GM19438 (cell line): ENCODE measurements at regions not wholly inside any gene's neighbourhood (a gene's known extent, or its start where the extent isn't known, plus 50 kb on each side); places are given as distances from the start of the nearest gene placed in this dataset.

ENCODE experiments used
- ATAC-seq: cut with Tn5 transposase; IDR thresholded peaks from one replicate; pipeline ENCODE4 v1.9.1; 2021; ENCODE audit warnings: low read depth; ENCODE audit not compliant: unreplicated experiment

DNA sequence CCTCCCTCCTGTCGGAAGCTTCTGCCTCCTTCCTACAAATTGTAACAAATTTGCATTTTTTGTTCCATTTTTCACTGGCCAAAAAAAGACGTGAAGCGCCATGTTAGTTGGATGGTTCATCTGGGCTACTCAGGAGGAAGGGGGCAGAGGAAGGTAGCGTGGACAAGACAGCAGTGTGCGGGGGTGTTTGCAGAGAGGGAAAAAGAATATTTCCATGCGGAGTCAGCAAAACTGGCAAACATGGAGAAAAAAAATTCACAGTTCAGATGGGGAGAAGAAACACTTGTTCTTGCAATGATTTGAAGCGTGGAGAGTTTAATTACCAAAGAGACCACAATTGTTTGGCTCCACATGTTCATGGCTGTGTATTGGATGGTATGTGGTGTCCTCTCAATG is 138.8 kb upstream of the ERCC4 start:
- no peak for ATAC-seq

- no peak for ATAC-seq
These were observed 138.2 kb upstream of the ERCC4 start for GRCh38 chr16:13781575-13782338.

DNA sequence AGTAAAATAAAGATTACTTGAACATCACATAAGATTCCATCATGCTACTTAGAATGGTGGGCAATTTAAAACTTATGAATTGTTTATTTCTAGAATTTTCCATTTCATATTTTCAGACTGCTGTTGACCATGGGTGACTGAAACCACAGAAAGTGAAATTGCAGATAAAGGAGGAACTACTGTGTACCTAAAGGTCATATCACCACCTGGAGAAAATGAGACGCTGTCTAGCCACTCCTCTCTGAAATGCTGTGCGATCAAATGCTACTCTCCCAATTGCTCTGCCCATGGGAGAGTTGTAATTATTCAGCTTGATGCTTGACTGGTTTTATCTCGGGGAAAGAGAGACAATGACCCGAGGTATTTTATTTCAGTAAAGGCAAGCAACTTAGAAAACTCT is 128.9 kb upstream of the ERCC4 start:
- ATAC-seq: no peak

DNA sequence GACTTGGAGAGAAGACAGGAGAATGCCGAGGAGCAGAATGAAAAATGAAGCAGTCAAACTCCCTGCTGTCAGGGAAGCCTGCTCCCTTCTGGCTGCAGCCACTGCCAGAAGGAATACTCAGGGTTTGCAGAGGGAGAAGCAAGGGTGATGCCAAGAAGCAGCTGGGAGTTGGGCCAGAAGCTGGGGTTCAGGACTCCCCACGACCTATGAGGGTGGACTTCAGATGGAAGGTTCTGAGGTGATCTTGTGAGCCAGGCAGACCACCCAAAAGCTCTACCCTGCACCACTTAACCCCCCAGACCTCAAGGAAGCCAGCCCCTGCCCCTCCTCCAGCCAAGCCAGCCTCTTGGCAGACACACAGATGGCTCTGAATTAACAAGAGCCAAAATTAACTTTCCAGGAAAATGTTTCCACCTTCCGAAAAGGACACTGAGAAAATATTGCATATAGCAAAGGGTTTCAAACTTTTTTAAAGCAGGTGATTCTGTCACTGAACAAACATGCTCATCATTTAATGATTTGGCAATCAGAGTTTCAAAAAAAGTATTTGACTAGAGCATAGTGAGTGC is 126.0 kb upstream of the ERCC4 start:
- ATAC-seq: no peak

DNA sequence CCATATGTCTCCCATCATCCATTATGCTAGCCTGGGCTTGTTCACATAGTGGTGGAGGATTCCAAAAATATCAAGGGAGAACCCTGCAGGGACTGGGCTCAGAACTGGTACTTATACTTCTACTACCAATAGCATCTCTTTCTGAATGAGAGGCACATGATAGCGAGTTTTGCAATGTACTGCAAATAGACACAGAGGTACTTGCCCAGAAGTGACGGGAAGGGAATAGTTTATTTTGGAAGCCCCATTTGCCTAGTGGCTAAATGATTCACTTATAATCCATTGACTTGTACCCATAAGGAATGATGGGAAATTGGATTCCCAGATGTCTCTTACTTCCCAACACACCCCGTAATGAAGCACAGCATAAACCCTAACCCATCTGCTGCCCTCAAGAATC is 124.8 kb upstream of the ERCC4 start:
- no peak for ATAC-seq

DNA sequence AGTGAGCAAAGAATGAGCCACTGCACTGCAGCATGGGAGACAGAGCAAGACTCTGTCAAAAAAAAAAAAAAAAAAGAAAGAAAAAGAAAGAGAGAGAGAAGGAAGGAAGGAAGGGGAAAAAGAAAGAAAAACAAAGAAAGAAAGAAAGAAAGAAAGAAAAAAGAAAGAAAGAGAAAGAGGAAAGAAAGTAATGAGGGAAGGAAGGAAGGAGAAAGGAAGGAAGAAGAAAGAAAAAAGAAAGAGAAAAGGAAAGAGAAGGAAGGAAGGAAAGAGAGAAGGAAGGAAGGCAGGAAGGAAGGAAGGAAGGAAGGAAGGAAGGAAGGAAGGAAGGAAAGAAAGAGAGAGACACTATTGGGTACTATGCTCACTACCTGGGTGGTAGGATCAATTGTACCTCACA is 122.2 kb upstream of the ERCC4 start:
- ATAC-seq: no peak

DNA sequence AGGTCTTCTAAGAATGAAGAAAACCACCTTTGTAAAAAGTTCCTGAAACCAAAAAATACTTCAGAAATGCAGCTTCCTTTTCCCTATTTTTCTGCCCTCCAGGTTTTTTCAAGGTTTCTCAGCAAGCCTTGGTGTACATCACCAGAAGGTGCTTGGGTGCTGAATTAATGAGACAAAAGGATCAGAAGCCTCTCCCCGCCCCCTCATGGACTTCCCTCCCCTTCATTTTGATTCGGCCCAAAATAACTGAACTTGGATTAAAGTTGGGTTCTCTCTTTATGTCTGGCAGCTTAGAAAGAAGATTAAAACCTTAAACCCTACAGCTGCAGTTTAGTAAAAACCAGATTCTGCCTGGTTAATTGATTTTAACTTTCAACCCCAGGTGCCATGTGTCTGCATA is 121.7 kb upstream of the ERCC4 start:
- no peak for ATAC-seq

DNA sequence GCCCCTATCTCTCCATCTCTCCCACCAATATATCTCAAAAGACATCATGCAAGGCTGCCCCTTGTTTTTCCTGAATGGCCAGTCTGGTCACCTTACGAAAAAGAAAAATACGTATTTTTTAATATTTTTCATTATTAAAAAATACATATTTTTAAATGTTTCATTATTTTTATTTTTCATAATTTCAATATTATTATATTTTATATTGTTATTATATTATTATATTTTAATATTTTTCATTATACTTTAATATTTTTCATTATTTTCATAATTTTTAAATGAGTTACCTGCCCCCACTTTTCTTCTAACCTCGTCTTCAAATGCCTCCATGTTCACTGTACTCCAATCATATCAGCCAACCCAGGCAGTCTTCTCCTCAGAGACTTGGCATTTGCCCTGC is 116.0 kb upstream of the ERCC4 start:
- no peak for ATAC-seq

DNA sequence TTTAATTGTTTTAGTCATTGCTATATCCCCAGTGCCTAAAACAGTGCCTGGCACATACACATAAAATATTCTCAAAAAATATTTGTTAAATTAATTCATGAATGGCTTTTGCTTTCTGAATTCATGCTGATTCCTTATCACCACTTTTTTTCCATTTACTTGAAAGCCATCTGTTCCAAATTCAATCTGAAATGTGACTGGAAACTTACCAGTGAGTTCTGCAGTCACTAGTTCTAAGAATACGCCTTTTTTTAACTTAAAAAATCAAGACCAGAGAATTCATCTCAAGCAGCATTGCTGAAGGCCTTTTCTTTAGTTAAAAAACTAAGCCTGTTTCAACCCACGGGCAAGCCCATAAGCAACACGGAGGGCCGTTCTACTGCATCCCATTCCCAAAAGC is 114.0 kb upstream of the ERCC4 start:
- no peak for ATAC-seq

GRCh38 chr16:13806671-13807070 is 113.3 kb upstream of the ERCC4 start:
- no peak for ATAC-seq

GRCh38 chr16:13808102-13808501 is 111.9 kb upstream of the ERCC4 start:
- ATAC-seq: no peak

- no peak for ATAC-seq
These were observed 110.2 kb upstream of the ERCC4 start for GRCh38 chr16:13809765-13810164.

- ATAC-seq: no peak
These were observed 108.1 kb upstream of the ERCC4 start for GRCh38 chr16:13811834-13812233.

GRCh38 chr16:13816701-13817100 is 103.3 kb upstream of the ERCC4 start:
- no peak for ATAC-seq

GRCh38 chr16:13823501-13823900 is 96.5 kb upstream of the ERCC4 start:
- ATAC-seq: no peak

DNA sequence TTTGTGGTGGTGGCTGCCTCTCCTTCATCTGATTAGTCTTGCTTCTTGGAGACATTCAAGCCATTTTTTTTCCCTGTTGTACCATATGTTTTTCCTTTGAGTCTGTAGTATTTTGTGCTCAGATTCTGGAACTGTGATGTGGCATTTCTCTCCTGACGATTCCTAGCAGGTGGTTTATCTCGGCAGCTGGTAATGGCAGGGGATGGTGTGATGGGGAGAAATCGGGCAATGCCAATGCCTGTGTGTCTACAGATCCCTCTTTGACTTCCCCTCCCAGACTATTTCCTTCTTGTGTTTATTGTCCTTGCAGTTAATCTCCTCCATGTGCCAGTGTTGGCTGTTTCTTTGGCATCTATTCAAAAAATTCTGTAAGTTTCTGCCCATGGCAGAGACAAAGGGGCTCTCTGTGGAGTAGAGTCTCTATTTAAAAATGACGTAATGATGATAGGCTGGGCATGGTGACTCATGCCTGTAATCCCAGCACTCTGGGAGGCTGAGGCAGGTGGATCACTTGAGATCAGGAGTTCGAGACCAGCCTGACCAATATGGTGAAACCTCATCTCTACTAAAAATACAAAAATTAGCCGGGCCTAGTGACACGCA is 90.2 kb upstream of the ERCC4 start:
- ATAC-seq: no peak

DNA sequence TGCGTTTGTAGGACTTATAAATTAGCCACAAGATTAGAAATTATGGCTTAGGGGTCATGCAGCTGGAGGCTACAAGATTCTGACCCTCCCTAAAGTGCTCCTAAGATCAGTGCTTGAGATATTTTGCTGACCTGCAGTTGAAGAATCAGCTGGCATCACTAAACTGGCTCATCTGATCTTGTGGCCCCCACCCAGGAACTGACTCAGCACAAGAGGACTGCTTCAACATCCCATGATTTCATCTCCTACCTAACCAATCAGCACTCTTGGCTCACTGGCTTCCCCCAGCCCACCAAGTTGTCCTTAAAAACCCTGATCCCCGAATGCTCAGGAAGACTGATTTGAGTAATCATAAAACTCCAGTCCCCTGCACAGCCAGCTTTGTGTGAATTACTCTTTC is 86.4 kb upstream of the ERCC4 start:
- no peak for ATAC-seq

DNA sequence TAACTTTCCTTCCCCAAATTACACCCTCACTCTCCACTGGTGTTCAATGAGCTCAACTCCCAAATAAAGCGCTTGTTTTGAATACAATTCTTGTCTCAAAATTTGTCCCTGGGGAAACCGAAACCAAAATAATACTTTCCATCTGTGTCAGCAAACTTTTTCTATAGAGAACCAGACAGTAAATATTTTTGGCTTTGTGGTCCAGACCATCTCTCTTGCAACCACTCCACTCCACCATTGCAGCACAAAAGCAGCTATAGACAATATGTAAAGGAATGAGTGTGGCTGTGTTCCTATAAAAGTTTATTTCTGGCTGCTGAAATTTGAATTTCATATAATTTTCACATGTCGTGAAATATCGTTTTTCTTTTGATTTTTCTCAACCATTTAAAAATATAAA is 84.6 kb upstream of the ERCC4 start:
- no peak for ATAC-seq

- no peak for ATAC-seq
These were observed 83.8 kb upstream of the ERCC4 start for GRCh38 chr16:13835935-13836730.

DNA sequence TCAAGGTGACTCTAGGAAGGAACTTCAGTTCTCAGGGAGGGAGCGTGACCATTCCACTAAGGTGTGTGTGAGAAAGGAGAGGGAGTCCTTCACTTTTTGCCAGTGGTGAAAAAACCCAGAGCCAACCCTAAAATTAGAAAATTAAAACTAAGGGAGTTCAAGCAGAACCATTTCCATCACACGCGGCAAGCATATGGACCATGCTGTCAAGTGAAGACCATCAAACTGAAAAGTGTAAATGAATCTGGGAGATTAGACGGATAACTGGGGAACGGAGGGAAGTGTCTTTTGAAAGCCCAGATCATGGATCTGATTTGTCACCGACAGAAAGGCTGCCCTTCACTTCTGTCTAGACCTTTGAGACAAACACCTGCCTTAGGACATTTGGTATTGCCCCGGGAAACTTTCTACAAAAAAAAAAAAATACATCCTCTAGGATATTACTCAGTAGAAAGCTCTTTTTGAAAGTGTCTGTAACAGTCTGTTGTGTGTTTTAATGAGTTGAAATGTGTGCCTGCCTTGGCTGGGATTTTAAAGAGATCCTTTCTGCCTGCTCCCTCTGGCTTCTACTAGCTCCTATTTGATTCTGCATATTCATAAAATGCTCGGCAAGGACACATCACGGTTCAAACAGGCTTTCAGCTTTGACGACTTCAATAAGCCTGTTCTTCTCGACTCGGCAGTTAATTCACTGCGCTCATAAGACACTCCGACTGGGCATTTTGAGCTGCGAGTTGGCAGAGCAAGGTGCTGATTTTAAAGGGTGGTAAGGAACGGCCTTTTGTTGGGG is 81.4 kb upstream of the ERCC4 start:
- ATAC-seq: no peak

DNA sequence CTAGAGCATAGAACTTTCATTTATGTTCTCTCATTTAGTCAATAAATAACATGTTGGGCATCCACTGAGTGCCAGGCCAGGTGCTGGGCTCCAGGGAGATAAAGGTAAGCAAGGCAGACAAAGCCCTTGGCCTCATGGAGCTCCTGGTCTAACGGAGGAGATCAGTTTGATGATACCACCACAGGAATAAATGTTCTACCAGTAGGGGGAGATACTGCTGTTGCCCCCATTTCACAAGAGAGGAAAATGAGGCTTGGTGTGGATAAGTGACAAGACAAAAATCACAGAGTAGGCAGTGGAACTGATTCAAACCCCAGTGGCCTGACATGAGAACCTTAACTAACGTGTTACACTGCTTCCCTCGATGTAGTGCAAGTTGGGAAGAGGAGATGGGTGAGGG is 80.4 kb upstream of the ERCC4 start:
- no peak for ATAC-seq
